ENCODE measurements at regions not wholly inside any gene's neighbourhood (a gene's known extent, or its start where the extent isn't known, plus 50 kb on each side); places are given as distances from the start of the nearest gene placed in this dataset.
A peak's percentile ranks its signal among the peaks of the same experiment; 100 is the strongest.

GRCh38 chr4:14771094-14771493, 231.2 kb upstream of the CPEB2 start:
- no peak for DNase-seq (ENCODE audit: low read depth in 2 of 2)

GRCh38 chr4:14771504-14772175, 230.6 kb upstream of the CPEB2 start:
- DNase-seq (ENCODE audit: low read depth in 2 of 2) = no peak

- DNase-seq (ENCODE audit: low read depth in 2 of 2) = no peak
These were observed 229.9 kb upstream of the CPEB2 start for GRCh38 chr4:14772388-14772787.

GRCh38 chr4:14783011-14783877, 219.0 kb upstream of the CPEB2 start:
- DNase-seq (ENCODE audit: low read depth in 2 of 2) = peak; percentile 2 to 3

- no peak for DNase-seq (ENCODE audit: low read depth in 2 of 2)
These were observed 215.1 kb upstream of the CPEB2 start for GRCh38 chr4:14787221-14787620.

DNA sequence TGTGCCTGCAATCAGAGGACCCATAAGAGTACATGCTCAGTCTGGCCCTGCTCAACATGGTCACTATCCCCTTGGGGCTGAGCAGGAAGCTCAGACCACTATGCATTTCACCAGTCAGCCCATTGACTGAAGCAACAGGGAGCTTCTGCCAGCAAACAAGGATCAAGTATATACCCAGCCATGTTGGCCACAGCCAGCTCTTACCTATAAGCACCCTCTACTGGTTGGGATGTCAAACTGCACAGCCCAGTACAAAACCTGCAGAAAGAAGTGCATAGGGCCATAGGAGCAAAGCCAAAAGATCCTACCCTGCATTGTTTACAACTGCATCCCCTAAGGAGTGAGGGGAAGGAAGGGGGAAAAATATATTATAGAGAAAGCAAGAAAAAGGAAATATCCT, 214.4 kb upstream of the CPEB2 start:
- no peak for DNase-seq (ENCODE audit: low read depth in 2 of 2)

GRCh38 chr4:14790494-14790893, 211.8 kb upstream of the CPEB2 start:
- no peak for DNase-seq (ENCODE audit: low read depth in 2 of 2)

GRCh38 chr4:14792702-14793227, 209.5 kb upstream of the CPEB2 start:
- DNase-seq (ENCODE audit: low read depth in 2 of 2) = no peak

GRCh38 chr4:14800977-14801376, 201.3 kb upstream of the CPEB2 start:
- no peak for DNase-seq (ENCODE audit: low read depth in 2 of 2)

- DNase-seq (ENCODE audit: low read depth in 2 of 2) = no peak
These were observed 199.7 kb upstream of the CPEB2 start for GRCh38 chr4:14802596-14802995.

DNA sequence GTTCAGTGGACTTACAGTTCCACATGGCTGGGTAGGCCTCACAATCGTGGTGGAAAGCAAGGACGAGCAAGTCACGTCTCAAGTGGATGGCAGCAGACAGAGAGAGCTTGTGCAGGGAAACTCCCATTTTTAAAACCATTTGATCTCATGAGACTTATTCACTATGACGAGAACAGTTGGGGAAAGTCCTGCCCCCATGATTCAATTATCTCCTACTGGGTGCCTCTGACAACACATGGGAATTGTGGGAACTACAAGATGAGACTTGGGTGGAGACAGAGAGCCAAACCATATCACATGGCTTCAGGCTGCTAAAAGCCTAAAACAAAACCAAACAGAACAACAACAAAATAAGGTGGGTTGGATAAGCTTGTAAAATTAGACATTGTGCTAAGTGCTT, 194.4 kb upstream of the CPEB2 start:
- DNase-seq (ENCODE audit: low read depth in 2 of 2) = no peak

- no peak for DNase-seq (ENCODE audit: low read depth in 2 of 2)
These were observed 193.1 kb upstream of the CPEB2 start for GRCh38 chr4:14809203-14809602.

DNA sequence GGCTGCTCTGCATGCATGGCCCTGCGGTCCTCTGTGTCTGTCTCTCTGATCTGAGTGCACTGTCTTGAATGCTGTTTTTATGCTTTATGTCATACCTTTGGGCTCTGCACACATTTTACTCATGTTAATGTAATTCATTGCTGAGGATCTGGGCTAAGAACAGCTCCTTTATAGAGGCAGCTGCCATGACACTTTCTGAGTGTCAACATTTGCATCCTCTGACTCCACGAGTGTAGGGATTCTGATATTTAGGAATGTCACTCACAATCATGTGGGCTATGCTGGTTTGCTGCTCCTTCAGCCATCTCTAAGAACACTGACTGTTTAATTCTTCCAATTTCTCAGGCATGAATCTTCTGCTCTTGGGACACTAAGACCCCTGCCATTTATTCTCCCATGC, 192.2 kb upstream of the CPEB2 start:
- no peak for DNase-seq (ENCODE audit: low read depth in 2 of 2)

- no peak for DNase-seq (ENCODE audit: low read depth in 2 of 2)
These were observed 191.7 kb upstream of the CPEB2 start for GRCh38 chr4:14810568-14810967.

DNA sequence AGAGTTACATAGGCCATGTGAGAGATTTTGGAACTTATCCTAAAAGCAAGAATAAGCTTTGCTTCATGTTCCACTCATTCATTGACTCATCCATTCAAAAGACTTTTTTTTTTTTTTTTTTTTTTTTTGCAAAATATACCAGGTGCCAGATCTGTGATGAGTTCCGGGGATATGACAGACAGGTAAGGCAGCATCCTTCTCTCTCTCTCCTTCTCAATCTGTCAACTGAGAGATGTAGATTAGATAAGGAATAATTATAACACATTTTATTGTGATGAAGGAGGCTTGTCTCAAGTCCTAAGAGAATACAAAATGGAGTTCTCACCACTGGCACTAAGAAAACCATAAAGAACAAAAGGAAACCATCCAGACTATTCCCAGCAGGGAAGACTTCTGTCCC, 190.2 kb upstream of the CPEB2 start:
- DNase-seq (ENCODE audit: low read depth in 2 of 2) = no peak

DNA sequence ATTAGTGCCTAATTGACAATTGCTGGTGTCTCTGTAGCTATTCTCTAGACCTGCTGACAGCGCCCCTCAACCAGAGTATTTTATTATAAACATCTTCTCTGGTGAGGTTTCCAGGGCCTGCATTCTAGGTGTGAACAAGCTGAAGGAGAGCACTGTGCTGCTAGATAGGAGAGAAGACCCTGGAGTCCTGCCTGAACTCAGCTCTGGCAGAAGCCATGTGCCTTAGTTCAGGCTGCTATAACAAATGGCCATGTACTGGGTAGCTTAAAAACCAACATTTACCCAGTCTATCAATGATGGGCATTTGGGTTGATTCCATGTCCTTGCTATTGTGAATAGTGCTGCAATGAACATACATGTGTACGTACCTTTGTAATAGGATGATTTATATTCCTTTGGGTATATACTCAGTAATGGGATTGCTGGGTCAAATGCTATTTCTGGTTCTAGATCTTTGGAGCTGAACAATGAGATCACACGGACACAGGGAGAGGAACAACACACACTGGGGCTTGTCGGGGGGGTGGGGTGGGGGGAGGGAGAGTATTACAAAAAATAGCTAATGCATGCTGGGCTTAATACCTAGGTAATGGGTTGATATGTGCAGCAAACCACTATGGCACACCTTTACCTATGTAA, 185.5 kb upstream of the CPEB2 start:
- DNase-seq (ENCODE audit: low read depth in 2 of 2) = no peak

DNA sequence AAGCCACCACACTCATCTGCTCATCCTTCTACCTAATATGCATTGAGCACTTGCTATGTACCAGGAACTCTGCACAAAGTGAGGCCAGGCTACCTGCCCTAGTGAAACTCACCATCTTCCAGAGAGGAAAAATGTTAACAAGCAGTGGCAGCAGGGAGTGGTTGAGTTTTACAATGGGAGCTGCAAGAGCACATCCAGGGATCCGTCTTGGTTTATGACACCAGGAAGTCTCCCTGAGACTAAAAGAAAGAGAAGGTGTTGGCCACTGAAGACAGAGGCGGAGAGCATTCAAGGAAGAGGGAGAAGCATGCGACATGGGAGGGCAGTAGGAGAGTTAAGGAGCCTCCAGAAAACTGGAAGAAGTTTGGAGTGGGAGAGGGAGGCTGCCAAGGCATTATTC, 178.1 kb upstream of the CPEB2 start:
- no peak for DNase-seq (ENCODE audit: low read depth in 2 of 2)

DNA sequence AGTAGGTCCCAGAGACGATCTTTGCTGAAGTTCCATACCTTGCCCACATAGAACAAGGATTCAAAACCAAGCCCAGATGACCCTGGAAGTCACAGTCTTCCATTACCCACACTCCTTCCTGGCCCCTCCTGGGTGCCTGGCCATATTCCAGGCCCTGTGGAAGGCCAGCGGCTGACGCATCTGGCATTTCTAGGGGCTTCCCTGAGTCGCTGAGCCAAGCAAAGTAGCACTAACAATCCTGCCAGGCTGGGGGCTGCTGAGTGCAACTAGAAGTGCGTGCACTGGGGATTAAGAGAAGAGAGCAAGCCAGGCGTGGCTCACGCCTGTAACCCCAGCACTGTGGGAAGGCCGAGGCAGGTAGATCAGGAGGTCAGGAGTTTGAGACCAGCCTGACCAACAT, 175.2 kb upstream of the CPEB2 start:
- no peak for DNase-seq (ENCODE audit: low read depth in 2 of 2)

GRCh38 chr4:14829795-14830194, 172.5 kb upstream of the CPEB2 start:
- DNase-seq (ENCODE audit: low read depth in 2 of 2) = no peak

DNA sequence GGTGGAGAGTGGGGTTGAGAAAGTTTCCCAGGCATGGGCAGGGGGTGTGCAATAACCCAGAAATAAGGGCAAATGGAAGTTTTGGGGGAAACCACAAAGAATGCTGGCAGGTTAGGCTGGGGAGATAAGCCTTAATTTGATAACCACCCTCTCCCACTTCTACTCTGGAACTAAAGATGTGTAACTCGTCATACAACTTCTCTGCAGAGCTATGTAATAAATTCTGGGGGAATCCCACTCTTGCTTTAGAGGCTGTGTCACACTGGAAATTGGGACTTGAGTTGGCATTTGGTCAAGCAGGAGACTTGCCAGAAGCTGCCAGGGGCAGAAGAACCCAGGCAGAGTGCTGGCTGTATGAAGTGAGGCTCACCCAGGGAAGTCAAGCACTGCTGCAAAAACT, 170.9 kb upstream of the CPEB2 start:
- DNase-seq (ENCODE audit: low read depth in 2 of 2) = no peak

GRCh38 chr4:14833053-14833452, 169.2 kb upstream of the CPEB2 start:
- no peak for DNase-seq (ENCODE audit: low read depth in 2 of 2)

DNA sequence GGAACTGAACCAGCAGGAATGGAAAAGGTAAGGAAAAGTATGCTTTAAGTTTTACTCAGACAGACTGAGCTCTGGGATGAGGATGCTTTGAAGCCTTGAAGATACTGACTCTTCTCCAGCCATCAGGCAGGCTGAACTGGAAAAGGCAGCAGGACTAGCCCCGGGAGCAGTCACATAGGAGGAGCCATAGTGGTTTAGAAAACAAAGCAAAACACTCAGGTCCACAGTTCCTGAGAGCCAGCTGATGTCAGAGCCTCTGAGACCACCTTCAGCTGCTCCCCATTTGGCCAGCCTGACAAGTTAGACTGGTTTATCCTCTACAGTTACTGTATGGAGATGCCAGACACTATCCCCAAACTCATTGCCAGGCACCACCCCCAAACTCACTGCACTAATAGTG, 167.9 kb upstream of the CPEB2 start:
- DNase-seq (ENCODE audit: low read depth in 2 of 2) = no peak

DNA sequence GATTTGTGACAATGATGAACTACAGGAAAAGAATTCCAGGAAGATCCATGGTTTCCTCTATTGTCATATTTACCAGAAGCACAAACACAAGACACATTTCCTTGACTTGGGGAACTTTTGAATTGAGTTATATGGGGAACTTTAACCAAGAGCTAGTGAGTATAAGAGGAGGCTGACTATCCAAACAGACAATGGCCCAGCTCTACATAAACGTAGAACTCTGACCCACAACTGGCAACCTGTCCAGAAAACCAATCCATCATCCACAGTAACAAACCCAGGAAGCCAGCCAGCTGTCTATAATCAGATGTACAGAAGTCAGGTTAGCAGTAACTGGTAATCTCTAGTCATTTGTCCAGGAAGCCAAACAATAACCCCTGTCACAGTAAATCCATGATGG, 167.0 kb upstream of the CPEB2 start:
- no peak for DNase-seq (ENCODE audit: low read depth in 2 of 2)

Measured in fibroblast of skin of left biceps (primary cell).